ENCODE measurements at regions not wholly inside any gene's neighbourhood (a gene's known extent, or its start where the extent isn't known, plus 50 kb on each side); places are given as distances from the start of the nearest gene placed in this dataset.

DNA sequence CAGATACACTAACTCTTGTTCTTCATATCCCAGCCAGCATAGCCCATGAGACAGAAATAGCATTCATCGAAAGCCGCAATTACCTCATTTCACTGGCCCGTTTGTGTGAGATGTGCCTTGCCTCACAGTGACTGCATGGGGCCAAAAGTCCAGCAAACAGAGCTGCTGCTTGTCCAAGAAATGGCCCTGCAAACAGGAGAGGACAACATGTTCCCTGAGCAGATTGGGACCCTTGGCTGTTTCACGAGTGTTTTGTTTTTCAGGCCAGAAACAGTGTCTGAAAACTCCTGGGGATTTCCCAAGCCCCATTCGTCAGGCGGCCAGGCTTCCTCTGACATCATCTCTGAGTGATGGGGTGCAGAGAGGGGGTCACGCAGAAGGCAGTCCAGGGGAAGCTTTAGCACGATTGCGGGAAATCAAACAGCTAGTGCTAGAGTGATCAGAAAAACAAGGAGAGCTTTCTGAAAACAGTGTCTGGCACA, 503.6 kb upstream of the PAPPA start:
- no peak for TF ChIP-seq POLR2A (IDR thresholded peaks at IDR 0.05)
- TF ChIP-seq, protein P1, sequence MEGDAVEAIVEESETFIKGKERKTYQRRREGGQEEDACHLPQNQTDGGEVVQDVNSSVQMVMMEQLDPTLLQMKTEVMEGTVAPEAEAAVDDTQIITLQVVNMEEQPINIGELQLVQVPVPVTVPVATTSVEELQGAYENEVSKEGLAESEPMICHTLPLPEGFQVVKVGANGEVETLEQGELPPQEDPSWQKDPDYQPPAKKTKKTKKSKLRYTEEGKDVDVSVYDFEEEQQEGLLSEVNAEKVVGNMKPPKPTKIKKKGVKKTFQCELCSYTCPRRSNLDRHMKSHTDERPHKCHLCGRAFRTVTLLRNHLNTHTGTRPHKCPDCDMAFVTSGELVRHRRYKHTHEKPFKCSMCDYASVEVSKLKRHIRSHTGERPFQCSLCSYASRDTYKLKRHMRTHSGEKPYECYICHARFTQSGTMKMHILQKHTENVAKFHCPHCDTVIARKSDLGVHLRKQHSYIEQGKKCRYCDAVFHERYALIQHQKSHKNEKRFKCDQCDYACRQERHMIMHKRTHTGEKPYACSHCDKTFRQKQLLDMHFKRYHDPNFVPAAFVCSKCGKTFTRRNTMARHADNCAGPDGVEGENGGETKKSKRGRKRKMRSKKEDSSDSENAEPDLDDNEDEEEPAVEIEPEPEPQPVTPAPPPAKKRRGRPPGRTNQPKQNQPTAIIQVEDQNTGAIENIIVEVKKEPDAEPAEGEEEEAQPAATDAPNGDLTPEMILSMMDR (IDR thresholded peaks at IDR 0.05) = no peak
- TF ChIP-seq POLR2AphosphoS5 (IDR thresholded peaks at IDR 0.05) = peak; percentile 54

All from prostate gland (tissue), 2 donors.